Breast epithelium (tissue), 3 donors: ENCODE measurements at regions not wholly inside any gene's neighbourhood (a gene's known extent, or its start where the extent isn't known, plus 50 kb on each side); places are given as distances from the start of the nearest gene placed in this dataset.
"Not testable (repeated sequence)": the region's sequence is repeated elsewhere in the genome, so short reads cannot be mapped to it uniquely, and the experiment has no call there.

ENCODE experiments used
- CTCF ChIP-seq, 3 donors: fragments of 450-650 bp; IDR thresholded peaks; one replicate each; pipeline ENCODE4 v1.5.1; 2016 to 2017; ENCODE audit warnings: antibody characterized with exemption in 3 of 3, mild to moderate bottlenecking in 3 of 3, moderate library complexity in 3 of 3
- POLR2AphosphoS5 ChIP-seq, 3 donors: sonication (generic); formaldehyde crosslinking; IDR thresholded peaks; one replicate each; pipeline ENCODE4 v1.6.1; 2017; ENCODE audit warnings: antibody characterized with exemption in 3 of 3

- TF ChIP-seq CTCF, POLR2AphosphoS5 (IDR thresholded peaks at IDR 0.05): not testable (repeated sequence)
Measured at GRCh38 chr5:24978552-24978951, 333.8 kb upstream of the CDH10 start.
